GM21737 (cell line): ENCODE measurements at regions not wholly inside any gene's neighbourhood (a gene's known extent, or its start where the extent isn't known, plus 50 kb on each side); places are given as distances from the start of the nearest gene placed in this dataset.

Experiments used
- ATAC-seq: cut with Tn5 transposase; IDR thresholded peaks from one replicate; pipeline ENCODE4 v1.9.1; 2021; ENCODE audit warnings: mild to moderate bottlenecking, moderate library complexity; ENCODE audit not compliant: unreplicated experiment

DNA sequence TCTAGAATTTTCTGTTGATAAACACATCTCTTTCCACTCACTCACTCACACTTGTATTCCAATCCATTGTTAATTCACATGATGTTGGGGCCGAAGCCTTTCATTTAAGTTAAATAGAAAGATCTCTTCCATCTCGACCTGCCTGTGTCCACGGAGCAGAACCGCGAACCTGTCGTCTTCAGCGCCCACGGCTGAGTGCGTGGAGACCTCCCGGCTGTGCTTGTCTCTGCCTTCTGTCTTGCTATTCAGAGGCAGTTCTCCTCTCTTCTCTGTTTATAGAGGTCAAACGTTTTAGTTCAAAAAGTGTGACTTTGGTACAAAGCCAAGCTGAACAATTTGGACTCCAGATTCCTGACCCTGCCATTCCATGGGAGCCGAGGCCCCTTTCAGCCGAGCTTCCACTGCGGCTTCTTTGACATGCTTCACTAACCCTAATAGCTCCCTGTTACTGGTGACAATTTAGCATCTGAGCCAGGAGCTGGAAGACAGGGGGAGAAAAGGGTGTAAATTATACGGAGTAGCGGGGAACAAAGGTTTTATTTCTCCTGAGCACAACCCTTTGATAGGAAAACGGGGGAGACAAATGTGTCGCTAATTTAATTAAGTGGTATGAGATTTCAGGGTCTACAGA, 314.4 kb upstream of the IRX4 start:
- ATAC-seq = no peak

DNA sequence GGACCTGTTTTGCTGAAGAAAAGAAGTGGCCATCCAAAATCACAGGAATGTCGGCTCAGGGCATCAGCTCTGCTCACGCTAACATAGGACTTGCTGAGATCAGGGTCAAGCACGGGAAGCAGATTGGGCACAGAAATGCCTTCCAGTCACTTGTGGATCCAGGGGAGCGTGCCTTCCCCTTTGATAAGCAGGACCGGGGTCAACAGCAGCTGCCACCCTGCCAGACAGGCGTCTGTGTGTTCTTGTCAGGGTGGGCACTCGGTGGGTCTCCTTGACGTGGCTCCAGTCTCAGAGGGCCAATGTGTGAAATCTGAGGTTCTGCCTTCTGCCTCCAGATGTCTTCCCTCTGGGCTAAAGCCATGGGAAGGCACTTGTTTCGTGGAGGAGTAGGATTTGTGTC, 313.7 kb upstream of the IRX4 start:
- no peak for ATAC-seq

DNA sequence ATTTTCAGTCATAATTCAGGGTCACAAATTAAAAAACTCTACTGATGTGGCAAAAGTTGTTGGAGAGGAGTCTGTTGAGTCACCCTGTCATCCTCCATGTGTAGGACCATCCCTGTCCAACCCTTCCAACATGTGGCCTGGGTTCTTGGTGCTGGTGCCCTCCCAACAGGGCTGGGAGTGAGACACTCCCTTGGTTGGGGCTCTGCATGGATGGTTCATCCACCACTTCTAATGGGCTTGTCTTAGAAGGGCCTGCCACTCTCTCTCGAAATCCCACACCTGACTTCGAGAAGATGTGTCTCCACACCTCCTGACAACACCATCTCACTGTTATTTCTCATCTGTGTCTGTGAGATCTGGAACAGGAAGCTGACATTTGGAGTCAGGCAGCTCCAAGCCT, 312.2 kb upstream of the IRX4 start:
- no peak for ATAC-seq

GRCh38 chr5:2194236-2194555, 311.5 kb upstream of the IRX4 start:
- no peak for ATAC-seq

DNA sequence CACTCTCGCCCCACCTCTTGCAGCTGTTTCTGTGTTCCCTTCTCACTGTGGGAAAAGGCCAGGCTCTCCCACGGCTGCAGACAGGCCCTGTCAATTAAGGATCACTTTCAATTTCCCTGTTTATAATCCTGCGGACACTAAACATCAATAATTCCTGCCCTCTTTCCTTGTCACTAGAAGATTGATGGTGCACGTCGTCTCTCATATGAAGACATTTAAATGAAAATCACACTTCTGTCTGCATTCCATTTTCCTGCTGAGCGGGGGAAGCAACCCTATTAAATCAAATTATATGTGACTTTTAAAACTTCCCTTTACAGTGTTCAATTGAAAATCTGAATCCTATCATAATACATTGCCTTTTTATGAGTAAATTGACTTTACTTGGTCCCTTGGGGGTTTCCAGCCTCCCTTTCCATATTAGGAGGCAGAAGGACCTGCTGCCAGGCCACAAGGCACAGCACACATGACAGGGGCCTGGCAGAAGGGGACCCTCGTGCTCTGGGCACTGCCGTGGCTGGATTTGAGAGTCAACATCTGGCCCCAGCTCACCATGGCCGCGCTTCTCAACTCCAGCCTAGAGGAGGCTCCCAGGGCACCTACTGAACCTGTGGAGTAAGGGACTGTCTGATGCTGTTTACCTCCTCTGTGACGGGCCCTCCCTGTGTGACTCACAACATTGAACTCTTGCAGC, 311.0 kb upstream of the IRX4 start:
- ATAC-seq = no peak

- ATAC-seq = no peak
Measured at GRCh38 chr5:2193142-2193541, 310.4 kb upstream of the IRX4 start.

- ATAC-seq = no peak
Measured at GRCh38 chr5:2192496-2192895, 309.8 kb upstream of the IRX4 start.

DNA sequence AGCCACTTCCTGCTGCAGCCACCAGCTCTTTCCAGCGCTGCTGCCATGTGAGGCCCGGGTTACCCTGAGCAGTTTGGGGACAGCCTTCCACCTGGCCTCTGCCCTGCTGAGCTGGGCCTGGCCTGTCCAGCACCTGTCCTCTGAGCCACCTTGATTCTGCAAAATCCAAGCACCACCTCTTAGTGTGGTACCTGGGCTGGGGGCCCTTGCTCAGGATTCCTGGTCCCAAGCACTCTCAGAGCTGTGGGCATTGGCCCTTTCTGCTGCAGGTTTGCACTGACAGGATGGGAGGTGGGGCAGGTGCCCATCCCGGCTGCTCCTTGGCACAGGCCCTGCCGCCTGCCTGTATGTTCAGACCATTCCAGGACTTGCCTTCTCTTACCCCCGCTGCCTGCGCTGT, 309.2 kb upstream of the IRX4 start:
- no peak for ATAC-seq

GRCh38 chr5:2190549-2190948, 307.8 kb upstream of the IRX4 start:
- no peak for ATAC-seq

- no peak for ATAC-seq
Measured at GRCh38 chr5:2188661-2189060, 305.9 kb upstream of the IRX4 start.

GRCh38 chr5:2188137-2188536, 305.4 kb upstream of the IRX4 start:
- no peak for ATAC-seq

DNA sequence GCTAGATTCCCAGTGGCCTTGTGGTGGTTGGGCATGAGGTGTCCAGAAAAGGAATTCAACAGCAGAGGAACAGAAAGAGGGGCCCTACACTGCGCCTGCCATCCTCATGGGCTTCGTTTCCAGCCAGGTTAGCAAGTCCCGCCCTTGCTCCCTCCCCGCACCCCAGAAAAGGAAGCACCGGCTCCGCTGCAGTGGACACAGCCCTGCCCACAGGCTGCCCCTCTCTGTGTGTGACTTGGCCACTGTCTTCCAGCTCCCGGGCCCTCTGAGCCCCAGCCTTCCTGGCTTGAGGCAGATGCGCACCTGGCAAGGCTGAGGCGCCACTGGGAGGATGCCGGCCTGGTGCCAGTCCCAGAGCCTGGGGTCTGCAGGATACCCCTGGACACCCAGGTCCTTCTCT, 305.0 kb upstream of the IRX4 start:
- no peak for ATAC-seq

- ATAC-seq = no peak
Measured at GRCh38 chr5:2187156-2187555, 304.4 kb upstream of the IRX4 start.

GRCh38 chr5:2186472-2187015, 303.8 kb upstream of the IRX4 start:
- ATAC-seq = no peak

DNA sequence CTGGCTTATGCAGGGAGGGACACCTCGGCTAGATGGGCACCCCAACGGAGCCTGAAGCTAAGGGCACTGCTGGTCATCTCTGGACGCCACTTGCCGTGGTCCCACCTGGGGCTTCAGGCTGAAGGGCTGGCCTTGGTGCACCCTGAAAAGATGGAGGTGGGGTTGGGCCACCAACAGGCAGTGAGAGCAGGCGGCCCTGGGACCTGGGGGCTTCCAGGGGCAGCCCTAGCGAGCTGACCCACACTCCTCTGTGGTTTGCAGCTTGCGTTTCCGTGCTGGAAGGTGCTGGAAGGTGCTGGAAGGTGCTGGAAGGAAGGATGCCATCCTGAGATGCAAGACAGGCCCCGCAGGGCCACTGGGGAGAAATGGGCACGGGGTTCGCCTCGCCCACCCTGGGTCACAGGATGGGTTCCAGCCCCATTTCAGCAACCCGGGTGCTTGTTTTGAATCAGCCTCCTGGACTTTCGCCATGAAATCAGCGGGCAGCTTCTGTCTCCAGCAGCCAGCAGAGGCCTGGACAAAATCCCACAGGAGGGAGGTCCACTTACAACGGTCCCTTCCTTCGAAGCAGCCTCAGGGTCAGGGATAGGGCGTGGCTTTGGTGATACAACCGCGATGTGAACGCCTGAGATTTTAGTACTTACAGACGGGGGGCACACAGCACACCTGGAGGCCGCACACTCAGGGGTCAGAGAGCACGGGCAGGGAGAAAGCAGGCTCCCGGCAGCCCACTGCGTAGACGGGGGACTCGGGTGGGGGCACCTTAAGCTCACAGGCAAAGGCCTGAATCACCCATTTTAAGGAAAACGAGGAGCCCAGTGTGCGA, 303.1 kb upstream of the IRX4 start:
- ATAC-seq = no peak

DNA sequence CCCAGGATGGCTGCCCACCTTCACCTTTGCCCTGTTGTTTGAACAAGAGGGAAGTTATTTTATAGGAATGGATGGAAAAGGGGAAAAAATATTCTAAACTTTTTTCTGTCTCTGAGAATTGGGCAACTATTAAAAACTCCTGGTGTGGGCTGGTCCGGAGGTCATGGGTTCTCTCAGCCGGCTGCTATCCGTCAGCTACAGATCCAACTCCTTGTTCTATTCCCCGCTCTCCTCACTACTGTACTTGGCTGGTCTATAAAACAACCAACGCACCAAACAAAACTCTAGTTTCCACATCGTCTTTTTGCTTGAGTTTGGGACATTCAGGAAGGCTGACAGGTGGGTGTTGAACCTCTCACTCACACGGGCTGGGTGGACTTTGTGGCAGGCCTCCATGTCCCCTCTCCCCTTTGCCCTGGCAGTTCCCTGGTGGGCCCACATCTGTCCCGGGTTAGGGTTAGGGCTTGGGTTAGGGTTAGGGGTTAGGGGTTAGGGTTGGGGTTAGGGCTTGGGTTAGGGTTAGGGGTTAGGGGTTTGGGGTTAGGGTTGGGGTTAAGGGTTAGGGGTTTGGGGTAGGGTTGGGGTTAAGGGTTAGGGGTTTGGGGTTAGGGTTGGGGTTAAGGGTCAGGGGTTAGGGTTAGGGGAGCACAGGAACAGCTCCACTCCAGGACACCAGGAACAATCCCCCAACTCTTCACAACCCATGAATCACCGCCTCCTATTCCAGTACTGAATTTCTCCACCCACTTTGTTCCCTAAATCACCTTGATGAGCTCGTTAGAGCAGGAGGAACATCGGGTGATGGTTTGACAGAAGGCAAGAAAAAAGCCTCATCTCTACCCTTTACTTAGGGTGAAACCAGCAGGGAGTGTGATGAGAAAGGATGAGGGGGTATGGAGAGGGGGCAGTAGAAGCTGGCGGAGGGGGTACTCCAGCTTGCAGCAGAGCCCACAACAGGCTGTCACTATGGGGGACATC, 302.1 kb upstream of the IRX4 start:
- ATAC-seq = no peak

DNA sequence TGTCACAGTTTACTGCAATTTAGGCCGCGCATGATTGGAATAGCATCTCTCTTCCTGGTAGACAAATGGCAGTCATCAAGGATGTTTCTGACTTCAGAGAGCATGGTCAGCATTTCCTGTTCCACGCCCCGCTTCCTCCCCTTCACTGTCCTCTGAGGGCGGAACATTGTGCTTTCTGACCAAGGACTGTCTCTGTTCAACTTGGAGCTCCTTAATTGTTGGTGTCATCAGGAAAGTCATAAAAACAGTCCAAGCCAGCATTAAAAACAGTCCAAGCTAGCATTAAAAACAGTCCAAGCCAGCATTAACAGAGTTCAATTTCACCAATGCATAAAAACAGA, 301.3 kb upstream of the IRX4 start:
- no peak for ATAC-seq

DNA sequence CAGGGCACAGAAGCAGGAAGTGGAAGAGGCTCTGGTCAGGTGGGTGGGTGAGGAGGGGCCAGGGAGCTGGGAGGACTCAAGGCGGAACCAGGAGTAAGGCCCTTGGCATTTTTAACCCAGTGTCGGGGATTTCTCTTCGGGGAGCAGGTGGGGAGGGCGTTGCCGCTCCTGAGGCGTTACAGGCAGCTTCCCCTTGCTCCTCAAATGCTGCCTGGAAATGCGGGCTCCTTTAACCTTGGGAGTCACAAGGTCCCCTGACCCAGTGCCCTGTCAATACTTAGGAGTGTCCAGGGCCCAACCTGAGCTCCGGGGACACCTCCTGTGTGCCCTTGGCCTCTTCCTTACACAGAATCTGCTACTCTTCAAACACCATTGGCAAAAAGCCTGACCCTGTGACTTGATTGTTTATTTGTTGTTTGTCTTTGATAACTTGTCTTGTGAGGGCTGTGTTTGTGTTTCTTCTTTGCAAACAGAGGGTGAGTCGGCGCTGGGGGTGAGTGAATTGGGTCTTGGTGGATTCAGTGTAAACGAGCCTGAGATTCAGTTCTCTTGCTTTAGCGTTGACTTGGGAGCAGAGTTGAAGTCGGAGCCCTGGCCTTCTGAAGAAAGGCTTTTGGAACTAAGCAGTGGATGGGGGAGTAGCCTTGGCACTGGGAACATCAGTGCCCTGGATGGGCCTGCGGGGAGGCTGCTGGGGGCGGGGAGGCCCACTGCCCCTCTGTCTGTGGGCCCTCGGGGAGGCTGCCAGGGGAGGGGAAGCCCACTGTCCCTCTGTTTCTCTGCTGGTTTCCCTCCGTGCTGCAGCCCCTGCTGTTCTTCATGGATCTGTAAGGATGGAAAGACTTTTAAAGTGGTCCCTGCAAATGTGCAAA, 300.7 kb upstream of the IRX4 start:
- no peak for ATAC-seq

DNA sequence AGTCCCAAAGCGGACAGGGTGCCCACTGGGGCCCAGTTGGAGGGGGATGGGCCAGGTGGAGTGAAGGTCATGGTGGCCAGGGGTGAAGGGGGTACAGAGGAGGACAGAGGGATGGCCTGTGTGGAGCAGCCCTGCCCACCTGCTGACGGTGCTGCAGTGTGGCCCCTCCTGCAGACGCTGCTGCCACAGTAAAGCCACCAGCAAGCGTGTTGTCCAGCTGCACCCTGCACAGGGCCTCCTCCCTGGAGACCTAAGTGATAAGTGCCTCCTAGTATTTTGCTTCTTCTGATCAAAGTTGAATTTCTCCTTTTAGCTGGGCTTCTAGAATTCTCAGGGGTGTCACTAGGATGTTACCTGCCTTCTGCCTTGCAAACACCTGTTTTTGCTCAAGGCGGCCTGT, 299.3 kb upstream of the IRX4 start:
- no peak for ATAC-seq

GRCh38 chr5:2181557-2181956, 298.8 kb upstream of the IRX4 start:
- ATAC-seq = no peak
